ENCODE measurements at regions not wholly inside any gene's neighbourhood (a gene's known extent, or its start where the extent isn't known, plus 50 kb on each side); places are given as distances from the start of the nearest gene placed in this dataset.
"Not testable (repeated sequence)": the region's sequence is repeated elsewhere in the genome, so short reads cannot be mapped to it uniquely, and the experiment has no call there.

- DNase-seq = no peak
Measured at GRCh38 chr21:14825514-14825974, 239.3 kb downstream of the NRIP1 start.

GRCh38 chr21:14824126-14824525 is 240.7 kb downstream of the NRIP1 start:
- peak; percentile 15 for DNase-seq

- DNase-seq = no peak
Measured at GRCh38 chr21:14817311-14817710, 247.5 kb downstream of the NRIP1 start.

DNA sequence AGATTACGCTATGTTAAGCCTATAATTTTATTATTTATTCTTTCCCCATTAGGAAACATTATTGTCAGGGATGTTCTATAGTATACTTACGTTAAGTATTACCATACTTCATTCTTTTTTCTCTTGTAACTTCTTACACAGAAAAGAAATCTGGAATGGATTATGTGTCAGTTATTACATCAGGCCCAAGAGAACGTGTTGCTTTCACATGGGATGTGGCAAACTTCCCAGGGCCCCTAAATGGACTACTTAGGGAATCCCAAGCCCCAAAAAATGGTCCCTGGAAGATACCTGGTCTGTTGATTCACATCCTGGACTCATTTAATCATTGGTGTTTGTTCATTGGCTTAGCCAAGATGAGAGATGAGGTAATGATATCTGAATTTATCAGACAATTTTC is 249.8 kb downstream of the NRIP1 start:
- no peak for DNase-seq

GRCh38 chr21:14814282-14814681 is 250.5 kb downstream of the NRIP1 start:
- DNase-seq = no peak

DNA sequence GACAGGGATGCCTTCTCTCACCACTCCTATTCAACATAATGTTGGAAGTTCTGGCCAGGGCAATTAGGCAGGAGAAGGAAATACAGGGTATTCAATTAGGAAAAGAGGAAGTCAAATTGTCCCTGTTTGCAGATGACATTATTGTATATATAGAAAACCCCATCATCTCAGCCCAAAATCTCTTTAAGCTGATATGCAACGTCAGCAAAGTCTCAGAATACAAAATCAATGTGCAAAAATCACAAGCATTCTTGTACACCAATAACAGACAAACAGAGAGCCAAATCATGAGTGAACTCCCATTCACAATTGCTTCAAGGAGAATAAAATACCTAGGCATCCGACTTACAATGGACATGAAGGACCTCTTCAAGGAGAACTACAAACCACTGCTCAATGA is 258.1 kb upstream of the SAMSN1 start:
- DNase-seq = not testable (repeated sequence)

- no peak for DNase-seq
Measured at GRCh38 chr21:14797543-14797942, 251.4 kb upstream of the SAMSN1 start.

GRCh38 chr21:14787312-14787711 is 241.2 kb upstream of the SAMSN1 start:
- no peak for DNase-seq

GRCh38 chr21:14785679-14786078 is 239.6 kb upstream of the SAMSN1 start:
- DNase-seq = no peak

- peak; percentile 19 for DNase-seq
Measured at GRCh38 chr21:14773777-14774345, 227.7 kb upstream of the SAMSN1 start.

GRCh38 chr21:14771593-14771992 is 225.5 kb upstream of the SAMSN1 start:
- DNase-seq = no peak

GRCh38 chr21:14768042-14768441 is 221.9 kb upstream of the SAMSN1 start:
- no peak for DNase-seq

- no peak for DNase-seq
Measured at GRCh38 chr21:14767192-14767852, 221.2 kb upstream of the SAMSN1 start.

GRCh38 chr21:14766241-14766640 is 220.1 kb upstream of the SAMSN1 start:
- DNase-seq = no peak

- no peak for DNase-seq
Measured at GRCh38 chr21:14763695-14764064, 217.6 kb upstream of the SAMSN1 start.

- peak; percentile 23 for DNase-seq
Measured at GRCh38 chr21:14762734-14763694, 216.9 kb upstream of the SAMSN1 start.

DNA sequence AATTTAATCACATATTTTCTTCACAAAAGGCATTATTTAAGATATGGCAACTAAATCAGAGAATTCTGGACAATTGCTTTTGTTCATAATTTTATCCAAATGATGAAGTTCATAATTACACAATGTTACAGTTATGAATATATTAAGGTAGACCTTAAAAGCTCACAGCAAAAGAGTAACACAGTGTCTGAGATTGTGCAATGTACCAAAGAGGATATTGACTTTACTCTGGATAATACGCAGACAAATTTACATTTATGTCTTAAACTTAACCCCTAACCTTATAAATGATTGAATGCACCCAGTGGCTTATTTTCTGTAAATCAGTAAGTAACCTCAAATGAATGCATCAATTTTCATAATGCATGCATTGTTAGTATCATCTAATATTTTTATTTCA is 216.2 kb upstream of the SAMSN1 start:
- no peak for DNase-seq

- DNase-seq = no peak
Measured at GRCh38 chr21:14759285-14759684, 213.2 kb upstream of the SAMSN1 start.

DNA sequence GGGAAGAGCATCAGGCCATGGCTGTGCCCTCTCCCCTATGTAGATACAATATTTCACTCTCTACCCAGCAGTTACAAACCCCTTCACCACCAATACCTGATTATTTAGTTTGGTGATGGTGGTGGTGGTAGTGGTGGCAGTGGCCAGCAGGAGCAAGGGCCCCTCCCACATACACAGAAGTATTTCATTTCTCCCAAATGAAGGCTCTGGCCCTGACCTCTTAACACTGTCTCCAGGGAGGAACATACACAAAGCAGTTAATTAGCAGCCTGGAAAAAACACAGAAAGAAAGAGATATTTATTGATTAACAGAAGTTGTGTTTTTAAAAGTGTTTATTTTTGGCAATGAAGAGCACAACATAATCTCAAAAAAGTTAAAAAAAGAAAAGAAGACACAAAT is 212.7 kb upstream of the SAMSN1 start:
- DNase-seq = no peak

GRCh38 chr21:14757533-14758327 is 211.6 kb upstream of the SAMSN1 start:
- no peak for DNase-seq

DNA sequence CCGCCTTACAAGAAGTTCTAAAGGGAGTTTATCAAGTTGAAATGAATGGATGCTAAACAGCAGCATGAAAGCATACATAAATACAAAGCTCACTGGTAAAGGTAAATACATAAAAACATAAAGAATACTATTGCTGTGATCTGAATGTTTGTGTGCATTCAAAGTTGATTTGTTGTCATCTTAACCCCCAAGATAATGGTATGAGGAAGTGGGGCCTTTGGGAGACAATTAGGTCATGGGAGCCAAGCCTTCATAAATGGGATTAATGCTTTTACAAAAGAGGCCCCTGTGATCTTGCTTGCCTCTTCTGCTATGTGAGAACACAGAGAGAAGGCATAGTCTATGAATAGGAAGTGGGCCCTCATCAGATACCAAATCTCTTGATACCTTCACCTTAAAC is 209.0 kb upstream of the SAMSN1 start:
- no peak for DNase-seq

DNA sequence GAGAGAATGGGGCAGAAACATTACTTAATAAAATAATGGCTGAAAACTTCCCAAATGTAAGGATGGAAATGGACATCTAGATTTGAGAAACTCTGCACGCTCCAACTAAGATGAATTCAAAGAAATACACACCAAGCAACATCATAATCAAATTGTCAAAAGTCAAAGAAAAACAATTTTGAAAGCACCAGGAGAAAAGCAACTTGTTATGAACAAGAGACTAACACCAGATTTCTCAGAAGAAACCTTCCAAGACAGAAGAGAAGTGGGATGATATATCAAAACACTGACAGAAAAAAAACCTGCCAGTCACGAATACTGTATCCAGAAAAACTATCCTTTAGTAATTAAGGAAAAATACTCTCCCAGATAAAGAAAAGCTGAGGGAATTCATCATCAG is 208.6 kb upstream of the SAMSN1 start:
- no peak for DNase-seq

DNA sequence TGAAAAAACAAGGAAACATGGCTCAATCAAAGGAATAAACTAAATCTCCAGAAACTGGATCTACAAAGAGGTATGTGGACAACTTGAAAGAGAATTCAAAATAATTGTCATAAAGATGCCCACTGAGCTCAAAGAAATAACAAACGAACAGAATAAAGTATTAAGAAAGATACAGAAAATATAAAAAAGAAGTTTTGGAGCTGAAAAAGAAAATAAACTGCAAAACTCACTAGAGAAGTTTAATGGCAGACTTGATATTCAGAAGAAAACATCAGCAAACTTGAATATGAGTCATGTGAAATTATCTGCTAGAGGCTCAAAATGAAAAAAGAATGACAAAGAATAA is 208.1 kb upstream of the SAMSN1 start:
- no peak for DNase-seq
